GM23248 (cell line): ENCODE measurements at regions not wholly inside any gene's neighbourhood (a gene's known extent, or its start where the extent isn't known, plus 50 kb on each side); places are given as distances from the start of the nearest gene placed in this dataset.

Experiments used
- DNase-seq: peaks from one replicate; pipeline ENCODE4 v3.0.0-alpha.2; 2015
- H2AFZ ChIP-seq: fragments of 200-600 bp; sonication (generic); 2 replicates; pipeline ENCODE4 v1.6.1; 2016; ENCODE audit warnings: antibody characterized with exemption
- H3F3A ChIP-seq: fragments of 200-600 bp; sonication (generic); 2 replicates; pipeline ENCODE4 v1.6.1; 2016; ENCODE audit warnings: mild to moderate bottlenecking, antibody characterized with exemption, mixed run types; ENCODE audit not compliant: insufficient read depth
- H3K27ac ChIP-seq: fragments of 200-600 bp; sonication (generic); 2 replicates; pipeline ENCODE4 v1.5.1; 2016; ENCODE audit warnings: mild to moderate bottlenecking
- H3K27me3 ChIP-seq: fragments of 200-600 bp; sonication (generic); replicated peaks from 2 replicates; pipeline ENCODE4 v1.6.1; 2016; ENCODE audit warnings: mild to moderate bottlenecking; ENCODE audit not compliant: insufficient read depth
- H3K36me3 ChIP-seq: fragments of 200-600 bp; sonication (generic); 2 replicates; pipeline ENCODE4 v1.6.1; 2016; ENCODE audit warnings: low read depth, mild to moderate bottlenecking
- H3K4me1 ChIP-seq: fragments of 200-600 bp; sonication (generic); 2 replicates; pipeline ENCODE4 v1.6.1; 2016; ENCODE audit warnings: mild to moderate bottlenecking; ENCODE audit not compliant: insufficient read depth
- H3K4me2 ChIP-seq: fragments of 200-600 bp; sonication (generic); one replicate; pipeline ENCODE4 v1.6.1; 2016; ENCODE audit warnings: mild to moderate bottlenecking; ENCODE audit not compliant: unreplicated experiment
- H3K4me3 ChIP-seq: fragments of 200-600 bp; sonication (generic); 2 replicates; pipeline ENCODE4 v1.5.1; 2016; ENCODE audit warnings: mild to moderate bottlenecking
- H3K79me2 ChIP-seq: fragments of 200-600 bp; sonication (generic); 2 replicates; pipeline ENCODE4 v1.6.1; 2016; ENCODE audit warnings: mild to moderate bottlenecking; ENCODE audit not compliant: insufficient read depth
- H3K9ac ChIP-seq: fragments of 200-600 bp; sonication (generic); 2 replicates; pipeline ENCODE4 v1.6.1; 2016; ENCODE audit warnings: mild to moderate bottlenecking
- H3K9me2 ChIP-seq: fragments of 200-600 bp; sonication (generic); 2 replicates; pipeline ENCODE4 v1.6.1; 2016; ENCODE audit warnings: mixed run types, mild to moderate bottlenecking, moderate library complexity; ENCODE audit not compliant: insufficient read depth
- H3K9me3 ChIP-seq: fragments of 200-600 bp; sonication (generic); one replicate; pipeline ENCODE4 v1.6.1; 2017; ENCODE audit warnings: low read depth
- H4K20me1 ChIP-seq: fragments of 200-600 bp; sonication (generic); 2 replicates; pipeline ENCODE4 v1.6.0; 2016; ENCODE audit not compliant: insufficient read depth
- EZH2 ChIP-seq: fragments of 200-600 bp; sonication (generic); IDR thresholded peaks from 2 replicates; pipeline ENCODE4 v1.6.1; 2018; ENCODE audit warnings: antibody characterized with exemption, mild to moderate bottlenecking; ENCODE audit not compliant: insufficient read depth, poor library complexity, severe bottlenecking
- EZH2phosphoT487 ChIP-seq: fragments of 200-600 bp; sonication (generic); IDR thresholded peaks from 2 replicates; pipeline ENCODE4 v1.6.1; 2018; ENCODE audit warnings: antibody characterized with exemption, moderate library complexity, mild to moderate bottlenecking, low read depth; ENCODE audit not compliant: insufficient read depth
- whole genome bisulfite sequencing, 2 experiments: methylation state at CpG; one replicate each; pipeline ENCODE4 v1.1.6; 2015 to 2017; ENCODE audit warnings: low lambda C conversion rate in 2 of 2, low coverage in 1 of 2; ENCODE audit errors: missing lambda C conversion rate in 2 of 2; 5-methylcytosine and 5-hydroxymethylcytosine counted together
- in situ Hi-C: fragments of 300-500 bp; cut with MboI; formaldehyde crosslinking; loops from 2 replicates; pipeline ENCODE4 v1.15.0; 2020

DNA sequence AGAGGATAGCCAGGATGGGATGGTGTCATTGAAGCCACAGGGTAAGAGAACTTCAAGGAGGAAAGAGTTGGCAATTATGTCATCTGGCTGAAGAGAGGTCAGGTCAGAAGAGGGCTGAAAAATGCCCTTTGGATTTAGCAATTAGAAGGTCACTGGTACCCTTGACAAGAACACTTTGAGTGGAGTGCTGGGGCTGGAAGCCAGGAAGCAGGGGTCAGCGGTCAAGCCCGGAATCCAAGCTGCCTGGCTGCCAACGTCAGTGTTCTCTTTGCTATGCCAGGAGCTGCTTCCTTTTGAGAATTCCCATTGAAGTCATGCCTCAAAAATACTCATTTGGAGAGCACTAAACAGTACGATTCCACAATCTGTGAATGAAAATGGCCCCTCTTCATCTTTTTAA lies 386.5 kb downstream of the SHQ1 start:
- DNase-seq = no peak
- in situ Hi-C loops = no loop called here
- no peak for TF ChIP-seq EZH2
- TF ChIP-seq EZH2phosphoT487 = no peak
- Histone ChIP-seq H3K36me3 (no peaks in the 10 kb centered on the region), H3K4me3 (no peak overlapping the region), H3K9me2 (no peaks in the 10 kb centered on the region), H3K4me1 (no peaks in the 10 kb centered on the region), H3K4me2 (no peak overlapping the region), H3K9ac (no peak overlapping the region), H4K20me1 (no peaks in the 10 kb centered on the region), H3K9me3 (no peaks in the 10 kb centered on the region), H3K27me3 (peaks cover 21% of the 10 kb centered on the region), H3F3A (no peaks in the 10 kb centered on the region), H2AFZ (no peak overlapping the region), H3K27ac (no peak overlapping the region), H3K79me2 (no peaks in the 10 kb centered on the region)
- 39 to 43% methylated on average over 4 of the region's 4 CpGs for WGBS, 2 experiments

DNA sequence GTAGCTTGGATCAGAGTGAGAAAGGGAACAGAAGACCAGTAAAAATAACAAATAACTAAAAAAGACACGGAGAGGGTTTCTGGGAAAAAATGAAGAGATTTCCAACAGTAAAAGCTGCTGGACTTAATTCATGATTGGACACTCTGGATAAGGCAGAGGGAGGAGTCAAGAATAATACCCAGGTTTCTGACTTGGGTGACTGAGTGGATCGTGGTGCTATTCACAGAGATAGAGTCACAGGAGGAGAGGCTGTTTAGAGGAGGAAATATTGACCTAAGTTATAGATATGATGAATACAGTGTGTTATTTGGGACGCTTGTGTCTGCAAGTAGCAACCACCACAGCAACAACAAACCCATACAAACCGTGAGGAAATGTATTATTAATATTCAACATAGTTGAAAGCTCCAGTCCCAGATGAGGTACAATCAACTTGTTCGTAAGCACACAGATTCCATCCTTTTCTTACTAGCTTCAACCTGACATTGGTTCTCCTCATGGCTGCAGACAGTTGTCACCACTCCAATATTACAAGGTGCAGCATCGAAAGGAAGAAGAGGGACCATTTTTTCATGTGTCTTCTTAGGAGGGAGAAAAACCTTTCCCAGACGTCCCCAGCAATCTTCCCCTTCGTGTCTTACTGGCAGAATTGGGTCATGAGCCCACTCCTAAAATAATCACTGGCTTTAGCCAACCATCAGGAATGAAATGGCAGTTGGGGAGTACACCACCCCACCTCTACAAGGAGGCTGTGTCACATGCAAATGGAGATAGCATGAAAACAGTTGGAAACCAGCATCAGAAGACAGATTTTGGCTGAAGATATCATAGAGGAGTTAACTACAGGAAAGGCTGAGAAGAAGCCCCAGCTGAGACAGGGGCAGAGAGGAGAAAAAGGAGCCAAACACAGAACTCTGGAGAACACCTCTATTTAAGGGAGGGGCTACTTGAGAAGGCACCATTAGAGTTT lies 387.8 kb downstream of the SHQ1 start:
- TF ChIP-seq EZH2phosphoT487 = no peak
- TF ChIP-seq EZH2 = no peak
- Histone ChIP-seq H3K9ac (no peak overlapping the region), H3K4me3 (no peak overlapping the region), H3K79me2 (no peaks in the 10 kb centered on the region), H3K4me2 (no peak overlapping the region), H3K4me1 (no peaks in the 10 kb centered on the region), H3K36me3 (no peaks in the 10 kb centered on the region), H3K9me2 (no peaks in the 10 kb centered on the region), H3K27me3 (peaks cover 11% of the 10 kb centered on the region), H3K27ac (no peak overlapping the region), H2AFZ (no peak overlapping the region), H3K9me3 (no peaks in the 10 kb centered on the region), H3F3A (no peaks in the 10 kb centered on the region), H4K20me1 (no peaks in the 10 kb centered on the region)
- in situ Hi-C loops = no loop called here
- 57 to 71% methylated on average over 8 of the region's 8 CpGs for WGBS, 2 experiments
- DNase-seq = no peak

DNA sequence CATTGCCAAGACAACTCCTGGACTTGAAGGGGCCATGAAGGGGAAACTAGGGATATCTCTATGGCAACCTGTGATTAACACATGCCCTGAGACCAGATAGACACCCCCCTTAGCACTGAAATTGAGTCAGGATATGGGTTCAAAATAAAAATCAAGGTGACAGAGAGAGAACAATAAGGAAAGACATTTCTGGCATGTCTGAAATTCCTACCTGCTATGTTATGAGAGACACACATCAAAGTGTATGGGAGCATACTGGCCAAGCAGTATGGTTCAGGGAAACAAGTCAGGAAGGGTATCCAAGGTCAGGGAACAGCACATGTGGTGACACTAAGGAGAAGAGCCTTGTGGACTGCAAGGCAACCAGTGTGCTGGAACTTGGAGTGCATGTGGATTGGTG lies 388.7 kb downstream of the SHQ1 start:
- Histone ChIP-seq H2AFZ (no peak overlapping the region), H3K4me2 (no peak overlapping the region), H3K4me1 (no peaks in the 10 kb centered on the region), H4K20me1 (no peaks in the 10 kb centered on the region), H3K9me3 (no peaks in the 10 kb centered on the region), H3K27ac (no peak overlapping the region), H3K36me3 (no peaks in the 10 kb centered on the region), H3K9me2 (no peaks in the 10 kb centered on the region), H3K79me2 (no peaks in the 10 kb centered on the region), H3K27me3 (peaks cover 3% of the 10 kb centered on the region; the same call in 1 of the 2 replicates), H3K4me3 (no peak overlapping the region), H3F3A (no peaks in the 10 kb centered on the region), H3K9ac (no peak overlapping the region)
- in situ Hi-C loops = no loop called here
- no peak for DNase-seq
- TF ChIP-seq EZH2phosphoT487 = no peak

DNA sequence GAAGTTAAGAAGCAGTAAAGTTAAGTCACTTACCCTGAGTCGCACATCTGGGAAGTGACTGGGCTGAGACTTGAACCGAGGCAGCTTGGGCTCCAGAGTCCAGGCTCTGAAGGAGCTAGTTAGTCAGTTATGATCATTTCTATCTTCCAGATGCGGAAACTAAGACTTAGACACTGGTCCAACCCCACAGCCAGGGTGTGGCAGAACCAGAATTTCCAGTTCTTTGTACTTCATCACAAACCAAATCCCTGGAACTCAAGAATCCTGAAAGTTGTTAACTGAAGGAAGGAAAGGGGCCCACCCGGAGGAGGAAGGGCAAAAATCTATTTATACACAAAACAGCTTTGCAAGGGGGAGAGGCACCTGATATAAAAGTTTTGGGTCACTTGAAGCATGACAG lies 389.9 kb downstream of the SHQ1 start:
- Histone ChIP-seq H3K9ac (no peak overlapping the region), H3K27ac (no peak overlapping the region), H3K4me2 (no peak overlapping the region), H3F3A (no peaks in the 10 kb centered on the region; the same call in 1 of the 2 replicates), H3K79me2 (no peaks in the 10 kb centered on the region), H3K36me3 (no peaks in the 10 kb centered on the region), H3K4me3 (no peak overlapping the region), H3K4me1 (no peaks in the 10 kb centered on the region), H3K9me3 (no peaks in the 10 kb centered on the region), H3K9me2 (no peaks in the 10 kb centered on the region), H3K27me3 (peaks cover 3% of the 10 kb centered on the region; the same call in 1 of the 2 replicates), H4K20me1 (no peaks in the 10 kb centered on the region), H2AFZ (no peak overlapping the region)
- WGBS, 2 experiments = 62 to 69% methylated on average over 4 of the region's 4 CpGs
- DNase-seq = no peak
- TF ChIP-seq EZH2phosphoT487 (no peak), EZH2 (no peak)
- in situ Hi-C loops = no loop called here
